Hepatocyte (in vitro differentiated cells): ENCODE measurements at regions not wholly inside any gene's neighbourhood (a gene's known extent, or its start where the extent isn't known, plus 50 kb on each side); places are given as distances from the start of the nearest gene placed in this dataset.

Experiments used
- DNase-seq: peaks from one replicate; pipeline ENCODE4 v3.0.0-alpha.2; 2016; ENCODE audit warnings: low spot score
- H2AFZ ChIP-seq: fragments of 200-600 bp; sonication (generic); 2 replicates; pipeline ENCODE4 v1.6.0; 2016; ENCODE audit warnings: antibody characterized with exemption, mild to moderate bottlenecking
- H3K27ac ChIP-seq: fragments of 200-600 bp; sonication (generic); 2 replicates; pipeline ENCODE4 v1.5.1; 2016; ENCODE audit warnings: mild to moderate bottlenecking
- H3K27me3 ChIP-seq: fragments of 200-600 bp; sonication (generic); 2 replicates; pipeline ENCODE4 v1.6.1; 2016
- H3K36me3 ChIP-seq: fragments of 200-600 bp; sonication (generic); replicated peaks from 2 replicates; pipeline ENCODE4 v1.5.1; 2016; ENCODE audit warnings: low read depth; ENCODE audit not compliant: insufficient read depth
- H3K4me1 ChIP-seq: fragments of 200-600 bp; sonication (generic); 2 replicates; pipeline ENCODE4 v1.5.1; 2016; ENCODE audit warnings: mild to moderate bottlenecking, moderate library complexity; ENCODE audit not compliant: insufficient read depth
- H3K4me2 ChIP-seq: fragments of 200-600 bp; sonication (generic); 2 replicates; pipeline ENCODE4 v1.6.0; 2016
- H3K4me3 ChIP-seq: fragments of 200-600 bp; sonication (generic); 2 replicates; pipeline ENCODE4 v1.5.1; 2016; ENCODE audit warnings: mild to moderate bottlenecking
- H3K79me2 ChIP-seq: fragments of 200-600 bp; sonication (generic); 2 replicates; pipeline ENCODE4 v1.6.0; 2017; ENCODE audit warnings: mild to moderate bottlenecking
- H3K9me2 ChIP-seq: fragments of 200-600 bp; sonication (generic); replicated peaks from 2 replicates; pipeline ENCODE4 v1.6.0; 2017; ENCODE audit warnings: mild to moderate bottlenecking; ENCODE audit not compliant: insufficient read depth
- H3K9me3 ChIP-seq: fragments of 200-600 bp; sonication (generic); 2 replicates; pipeline ENCODE4 v1.5.1; 2016; ENCODE audit warnings: low read depth, mild to moderate bottlenecking
- H4K20me1 ChIP-seq: fragments of 200-600 bp; sonication (generic); 2 replicates; pipeline ENCODE4 v1.6.0; 2016; ENCODE audit warnings: mild to moderate bottlenecking; ENCODE audit not compliant: insufficient read depth, poor library complexity, severe bottlenecking
- CTCF ChIP-seq: fragments of 200-600 bp; sonication (generic); IDR thresholded peaks from 2 replicates; pipeline ENCODE4 v1.5.1; 2016; ENCODE audit warnings: antibody characterized with exemption, mild to moderate bottlenecking; ENCODE audit not compliant: poor library complexity
- EZH2 ChIP-seq: fragments of 200-600 bp; sonication (generic); IDR thresholded peaks from 2 replicates; pipeline ENCODE4 v1.6.1; 2016; ENCODE audit warnings: antibody characterized with exemption, mild to moderate bottlenecking, borderline replicate concordance
- EZH2phosphoT487 ChIP-seq: fragments of 200-600 bp; sonication (generic); IDR thresholded peaks from one replicate; pipeline ENCODE4 v1.6.1; 2018; ENCODE audit warnings: antibody characterized with exemption, mild to moderate bottlenecking, low read depth, moderate library complexity; ENCODE audit not compliant: unreplicated experiment, severe bottlenecking
- WGBS: methylation state at CpG from one replicate; pipeline ENCODE4 v1.1.6; 2016; ENCODE audit warnings: low lambda C conversion rate; ENCODE audit errors: missing lambda C conversion rate; 5-methylcytosine and 5-hydroxymethylcytosine counted together

- Histone ChIP-seq H3K27me3 (no peaks in the 10 kb centered on the region), H3K36me3 (no peaks in the 10 kb centered on the region), H3K9me3 (no peaks in the 10 kb centered on the region), H3K79me2 (no peaks in the 10 kb centered on the region), H3K4me3 (no peak overlapping the region), H4K20me1 (peaks cover 3% of the 10 kb centered on the region), H3K9me2 (no peaks in the 10 kb centered on the region), H3K4me1 (no peaks in the 10 kb centered on the region), H2AFZ (no peak overlapping the region), H3K4me2 (no peak overlapping the region), H3K27ac (no peak overlapping the region)
- WGBS = 68% methylated on average over 7 of the region's 7 CpGs
- DNase-seq = no peak
- TF ChIP-seq EZH2 = no peak
- no peak for TF ChIP-seq CTCF
- no peak for TF ChIP-seq EZH2phosphoT487
Observed at GRCh38 chr7:131042269-131043160, 285.2 kb upstream of the MKLN1 start.

- no peak overlapping the region for H3K4me2 ChIP-seq
- no peak overlapping the region for H3K27ac ChIP-seq
- no peaks in the 10 kb centered on the region for H3K27me3 ChIP-seq
- no peaks in the 10 kb centered on the region for H3K4me1 ChIP-seq
- H3K36me3 ChIP-seq = no peaks in the 10 kb centered on the region
- no peak for TF ChIP-seq EZH2phosphoT487
- TF ChIP-seq CTCF = no peak
- TF ChIP-seq EZH2 = no peak
- DNase-seq = no peak
- no peak overlapping the region for H3K4me3 ChIP-seq
- WGBS = 89% methylated on average over 1 of the region's 1 CpG
- no peak overlapping the region for H2AFZ ChIP-seq
- peaks cover 3% of the 10 kb centered on the region for H4K20me1 ChIP-seq
- H3K79me2 ChIP-seq = no peaks in the 10 kb centered on the region
- no peaks in the 10 kb centered on the region for H3K9me3 ChIP-seq
- H3K9me2 ChIP-seq = no peaks in the 10 kb centered on the region
Observed at GRCh38 chr7:131045526-131045925, 282.1 kb upstream of the MKLN1 start.

GRCh38 chr7:131046246-131046645 lies 281.4 kb upstream of the MKLN1 start:
- no peak for TF ChIP-seq EZH2
- no peak for TF ChIP-seq EZH2phosphoT487
- TF ChIP-seq CTCF = no peak
- no peaks in the 10 kb centered on the region for H3K9me3 ChIP-seq
- no peaks in the 10 kb centered on the region for H3K36me3 ChIP-seq
- no peak for DNase-seq
- H3K27ac ChIP-seq = no peak overlapping the region
- H3K4me1 ChIP-seq = no peaks in the 10 kb centered on the region
- H4K20me1 ChIP-seq = peaks cover 3% of the 10 kb centered on the region
- H3K79me2 ChIP-seq = no peaks in the 10 kb centered on the region
- 89% methylated on average over 1 of the region's 1 CpG for WGBS
- no peaks in the 10 kb centered on the region for H3K27me3 ChIP-seq
- H2AFZ ChIP-seq = no peak overlapping the region
- H3K4me2 ChIP-seq = no peak overlapping the region
- no peaks in the 10 kb centered on the region for H3K9me2 ChIP-seq
- H3K4me3 ChIP-seq = no peak overlapping the region
